ENCODE measurements at regions not wholly inside any gene's neighbourhood (a gene's known extent, or its start where the extent isn't known, plus 50 kb on each side); places are given as distances from the start of the nearest gene placed in this dataset.
"Not testable (repeated sequence)": the region's sequence is repeated elsewhere in the genome, so short reads cannot be mapped to it uniquely, and the experiment has no call there.

DNA sequence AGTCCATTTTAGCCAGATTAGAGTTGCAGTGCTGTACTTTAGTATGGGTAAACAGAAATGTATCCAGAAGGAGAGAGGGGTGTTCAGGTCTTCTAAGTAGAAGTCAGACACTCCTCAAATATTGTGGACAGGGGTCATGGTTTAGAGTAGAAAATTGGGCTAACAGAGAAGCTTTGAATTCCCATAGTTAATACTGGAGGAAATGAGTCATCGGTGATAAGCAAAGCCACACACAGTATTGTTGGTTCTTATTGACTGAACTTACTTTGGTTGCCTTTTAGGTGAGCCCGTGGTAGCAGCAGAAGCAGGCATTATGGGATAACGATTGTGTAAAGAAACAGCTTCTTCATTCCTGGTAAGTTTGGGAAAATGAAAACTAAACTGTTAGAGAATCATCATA lies 66.7 kb upstream of the ERV3-1 start:
- TF ChIP-seq, protein P1, sequence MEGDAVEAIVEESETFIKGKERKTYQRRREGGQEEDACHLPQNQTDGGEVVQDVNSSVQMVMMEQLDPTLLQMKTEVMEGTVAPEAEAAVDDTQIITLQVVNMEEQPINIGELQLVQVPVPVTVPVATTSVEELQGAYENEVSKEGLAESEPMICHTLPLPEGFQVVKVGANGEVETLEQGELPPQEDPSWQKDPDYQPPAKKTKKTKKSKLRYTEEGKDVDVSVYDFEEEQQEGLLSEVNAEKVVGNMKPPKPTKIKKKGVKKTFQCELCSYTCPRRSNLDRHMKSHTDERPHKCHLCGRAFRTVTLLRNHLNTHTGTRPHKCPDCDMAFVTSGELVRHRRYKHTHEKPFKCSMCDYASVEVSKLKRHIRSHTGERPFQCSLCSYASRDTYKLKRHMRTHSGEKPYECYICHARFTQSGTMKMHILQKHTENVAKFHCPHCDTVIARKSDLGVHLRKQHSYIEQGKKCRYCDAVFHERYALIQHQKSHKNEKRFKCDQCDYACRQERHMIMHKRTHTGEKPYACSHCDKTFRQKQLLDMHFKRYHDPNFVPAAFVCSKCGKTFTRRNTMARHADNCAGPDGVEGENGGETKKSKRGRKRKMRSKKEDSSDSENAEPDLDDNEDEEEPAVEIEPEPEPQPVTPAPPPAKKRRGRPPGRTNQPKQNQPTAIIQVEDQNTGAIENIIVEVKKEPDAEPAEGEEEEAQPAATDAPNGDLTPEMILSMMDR (conservative IDR thresholded peaks at IDR 0.05; ENCODE audit: low read depth, low read length): not testable (repeated sequence)
- TF ChIP-seq EZH2 (IDR thresholded peaks at IDR 0.05; ENCODE audit: borderline replicate concordance, low read depth, low read length, poor library complexity, severe bottlenecking): not testable (repeated sequence)

All from A673 (cell line).